ENCODE measurements at regions not wholly inside any gene's neighbourhood (a gene's known extent, or its start where the extent isn't known, plus 50 kb on each side); places are given as distances from the start of the nearest gene placed in this dataset.
A peak's percentile ranks its signal among the peaks of the same experiment; 100 is the strongest.

- DNase-seq (ENCODE audit: extremely low spot score, unreplicated experiment): no peak
Observed at GRCh38 chr6:142637624-142638351, 307.2 kb downstream of the HIVEP2 start.

GRCh38 chr6:142642651-142643050, 302.3 kb downstream of the HIVEP2 start:
- peaks cover 14% of the 10 kb centered on the region for H3K27me3 Mint-ChIP-seq
- no peaks in the 10 kb centered on the region for H3K9me3 Mint-ChIP-seq
- H3K4me3 Mint-ChIP-seq: no peak overlapping the region
- DNase-seq (ENCODE audit: extremely low spot score, unreplicated experiment): no peak
- TF ChIP-seq, protein P1, sequence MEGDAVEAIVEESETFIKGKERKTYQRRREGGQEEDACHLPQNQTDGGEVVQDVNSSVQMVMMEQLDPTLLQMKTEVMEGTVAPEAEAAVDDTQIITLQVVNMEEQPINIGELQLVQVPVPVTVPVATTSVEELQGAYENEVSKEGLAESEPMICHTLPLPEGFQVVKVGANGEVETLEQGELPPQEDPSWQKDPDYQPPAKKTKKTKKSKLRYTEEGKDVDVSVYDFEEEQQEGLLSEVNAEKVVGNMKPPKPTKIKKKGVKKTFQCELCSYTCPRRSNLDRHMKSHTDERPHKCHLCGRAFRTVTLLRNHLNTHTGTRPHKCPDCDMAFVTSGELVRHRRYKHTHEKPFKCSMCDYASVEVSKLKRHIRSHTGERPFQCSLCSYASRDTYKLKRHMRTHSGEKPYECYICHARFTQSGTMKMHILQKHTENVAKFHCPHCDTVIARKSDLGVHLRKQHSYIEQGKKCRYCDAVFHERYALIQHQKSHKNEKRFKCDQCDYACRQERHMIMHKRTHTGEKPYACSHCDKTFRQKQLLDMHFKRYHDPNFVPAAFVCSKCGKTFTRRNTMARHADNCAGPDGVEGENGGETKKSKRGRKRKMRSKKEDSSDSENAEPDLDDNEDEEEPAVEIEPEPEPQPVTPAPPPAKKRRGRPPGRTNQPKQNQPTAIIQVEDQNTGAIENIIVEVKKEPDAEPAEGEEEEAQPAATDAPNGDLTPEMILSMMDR (conservative IDR thresholded peaks at IDR 0.05): no peak
- H3K36me3 Mint-ChIP-seq: no peaks in the 10 kb centered on the region
- H3K4me1 Mint-ChIP-seq (ENCODE audit: unreplicated experiment): peaks cover 8% of the 10 kb centered on the region
- H3K27ac Mint-ChIP-seq: no peak overlapping the region

More at GRCh38 chr6:142637624-142638351, 307.2 kb downstream of the HIVEP2 start:
- Mint-ChIP-seq H3K27ac (no peak overlapping the region), H3K36me3 (no peaks in the 10 kb centered on the region), H3K4me1 (ENCODE audit: unreplicated experiment) (no peaks in the 10 kb centered on the region), H3K9me3 (no peaks in the 10 kb centered on the region), H3K4me3 (no peak overlapping the region), H3K27me3 (no peaks in the 10 kb centered on the region)
- TF ChIP-seq, protein P1 (conservative IDR thresholded peaks at IDR 0.05): no peak

- peaks cover 23% of the 10 kb centered on the region for H3K27me3 Mint-ChIP-seq
- H3K27ac Mint-ChIP-seq: no peak overlapping the region
Observed at GRCh38 chr6:142644866-142645265, 300.1 kb downstream of the HIVEP2 start.

GRCh38 chr6:142645663-142646062, 299.3 kb downstream of the HIVEP2 start:
- TF ChIP-seq, protein P1 (conservative IDR thresholded peaks at IDR 0.05): no peak
- no peaks in the 10 kb centered on the region for H3K36me3 Mint-ChIP-seq
- H3K4me1 Mint-ChIP-seq (ENCODE audit: unreplicated experiment): peaks cover 14% of the 10 kb centered on the region
- no peak for DNase-seq (ENCODE audit: extremely low spot score, unreplicated experiment)
- no peak overlapping the region for H3K27ac Mint-ChIP-seq
- H3K27me3 Mint-ChIP-seq: peaks cover 25% of the 10 kb centered on the region
- no peak overlapping the region for H3K4me3 Mint-ChIP-seq
- no peaks in the 10 kb centered on the region for H3K9me3 Mint-ChIP-seq

More at GRCh38 chr6:142644866-142645265, 300.1 kb downstream of the HIVEP2 start:
- no peaks in the 10 kb centered on the region for H3K9me3 Mint-ChIP-seq
- H3K36me3 Mint-ChIP-seq: no peaks in the 10 kb centered on the region
- DNase-seq (ENCODE audit: extremely low spot score, unreplicated experiment): no peak
- no peak overlapping the region for H3K4me3 Mint-ChIP-seq
- TF ChIP-seq, protein P1 (conservative IDR thresholded peaks at IDR 0.05): no peak
- peaks cover 14% of the 10 kb centered on the region for H3K4me1 Mint-ChIP-seq (ENCODE audit: unreplicated experiment)

DNA sequence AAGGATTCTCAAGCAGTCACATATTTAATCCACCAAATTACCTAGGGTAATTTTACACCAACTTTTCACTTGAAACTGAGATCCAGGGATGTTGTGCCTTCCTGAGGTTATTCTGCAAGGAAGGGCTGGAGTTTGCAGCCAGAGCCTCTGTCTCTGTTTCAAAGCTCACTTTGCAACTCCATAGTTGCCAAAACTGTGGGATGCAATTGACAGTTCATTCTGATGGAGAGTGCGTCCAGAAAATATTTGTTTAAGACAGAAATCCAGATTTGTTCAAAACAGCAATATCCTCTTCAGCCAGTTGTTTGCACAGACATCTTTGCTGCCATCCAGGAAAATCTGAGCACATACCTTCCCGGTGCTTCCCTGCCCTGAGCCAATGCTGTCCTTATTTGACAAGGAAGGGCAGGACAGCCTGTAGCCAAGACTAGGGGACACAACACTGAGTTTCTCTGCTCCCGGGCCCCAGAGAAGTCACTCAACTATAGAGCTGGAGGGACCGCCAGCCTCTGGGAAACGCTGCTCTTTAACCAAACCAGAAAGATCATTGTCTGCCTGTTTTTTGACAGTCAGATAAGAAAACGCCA, 297.4 kb downstream of the HIVEP2 start:
- Mint-ChIP-seq H3K27ac (no peak overlapping the region), H3K4me1 (ENCODE audit: unreplicated experiment) (peaks cover 14% of the 10 kb centered on the region), H3K27me3 (peaks cover 26% of the 10 kb centered on the region), H3K9me3 (no peaks in the 10 kb centered on the region), H3K36me3 (no peaks in the 10 kb centered on the region), H3K4me3 (peak overlapping the region; percentile 36)
- no peak for DNase-seq (ENCODE audit: extremely low spot score, unreplicated experiment)
- TF ChIP-seq, protein P1 (conservative IDR thresholded peaks at IDR 0.05): no peak

Measured in type B pancreatic cell (in vitro differentiated cells).